ENCODE measurements at regions not wholly inside any gene's neighbourhood (a gene's known extent, or its start where the extent isn't known, plus 50 kb on each side); places are given as distances from the start of the nearest gene placed in this dataset.

DNA sequence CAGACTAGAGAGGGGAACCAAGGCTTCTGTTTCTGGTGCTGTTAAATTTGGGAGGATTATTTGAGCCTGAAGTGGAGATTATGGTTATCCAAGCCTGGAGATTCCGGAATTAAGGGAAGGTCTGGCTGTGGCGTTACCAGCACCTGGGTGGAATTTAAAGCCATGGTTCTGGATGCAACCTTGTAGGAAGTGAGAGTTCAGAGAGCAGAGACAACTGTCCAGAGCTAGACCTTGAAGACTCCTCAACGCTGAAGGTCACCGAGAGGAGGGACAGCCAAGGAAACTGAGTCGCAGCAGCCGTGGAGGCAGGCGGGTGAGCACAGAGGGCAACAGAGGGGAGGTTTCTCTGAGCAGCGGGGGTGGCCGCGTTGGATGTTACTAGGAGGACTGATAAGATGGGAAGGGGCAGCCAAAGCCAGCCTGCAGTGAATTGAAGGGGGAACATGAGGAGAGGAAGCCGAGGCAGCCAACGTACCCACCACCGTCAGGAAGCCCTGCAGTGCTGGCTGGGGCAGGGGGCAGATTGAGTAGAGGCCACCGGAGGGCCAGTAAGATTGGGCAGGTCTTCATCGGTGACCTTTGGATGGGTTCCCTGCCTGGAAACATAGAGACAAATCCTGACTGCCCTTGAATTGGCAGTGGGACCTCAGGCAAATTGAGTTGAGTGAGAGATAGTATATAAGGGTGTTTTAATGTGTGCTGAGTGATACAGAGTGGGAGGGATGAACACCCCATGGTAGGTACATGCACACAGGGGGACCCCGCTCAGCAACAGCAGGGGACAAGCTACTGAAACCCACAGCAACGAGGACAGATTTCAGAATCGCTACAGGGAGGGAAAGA, 90.3 kb downstream of the SNX5 start:
- no peak for DNase-seq (ENCODE audit: low read depth)
- no peak overlapping the region for H3K4me3 ChIP-seq (ENCODE audit: low read depth, low read length)
- TF ChIP-seq, protein P1, sequence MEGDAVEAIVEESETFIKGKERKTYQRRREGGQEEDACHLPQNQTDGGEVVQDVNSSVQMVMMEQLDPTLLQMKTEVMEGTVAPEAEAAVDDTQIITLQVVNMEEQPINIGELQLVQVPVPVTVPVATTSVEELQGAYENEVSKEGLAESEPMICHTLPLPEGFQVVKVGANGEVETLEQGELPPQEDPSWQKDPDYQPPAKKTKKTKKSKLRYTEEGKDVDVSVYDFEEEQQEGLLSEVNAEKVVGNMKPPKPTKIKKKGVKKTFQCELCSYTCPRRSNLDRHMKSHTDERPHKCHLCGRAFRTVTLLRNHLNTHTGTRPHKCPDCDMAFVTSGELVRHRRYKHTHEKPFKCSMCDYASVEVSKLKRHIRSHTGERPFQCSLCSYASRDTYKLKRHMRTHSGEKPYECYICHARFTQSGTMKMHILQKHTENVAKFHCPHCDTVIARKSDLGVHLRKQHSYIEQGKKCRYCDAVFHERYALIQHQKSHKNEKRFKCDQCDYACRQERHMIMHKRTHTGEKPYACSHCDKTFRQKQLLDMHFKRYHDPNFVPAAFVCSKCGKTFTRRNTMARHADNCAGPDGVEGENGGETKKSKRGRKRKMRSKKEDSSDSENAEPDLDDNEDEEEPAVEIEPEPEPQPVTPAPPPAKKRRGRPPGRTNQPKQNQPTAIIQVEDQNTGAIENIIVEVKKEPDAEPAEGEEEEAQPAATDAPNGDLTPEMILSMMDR (IDR thresholded peaks at IDR 0.05; ENCODE audit: insufficient read depth, low read depth, low read length) = no peak

DNA sequence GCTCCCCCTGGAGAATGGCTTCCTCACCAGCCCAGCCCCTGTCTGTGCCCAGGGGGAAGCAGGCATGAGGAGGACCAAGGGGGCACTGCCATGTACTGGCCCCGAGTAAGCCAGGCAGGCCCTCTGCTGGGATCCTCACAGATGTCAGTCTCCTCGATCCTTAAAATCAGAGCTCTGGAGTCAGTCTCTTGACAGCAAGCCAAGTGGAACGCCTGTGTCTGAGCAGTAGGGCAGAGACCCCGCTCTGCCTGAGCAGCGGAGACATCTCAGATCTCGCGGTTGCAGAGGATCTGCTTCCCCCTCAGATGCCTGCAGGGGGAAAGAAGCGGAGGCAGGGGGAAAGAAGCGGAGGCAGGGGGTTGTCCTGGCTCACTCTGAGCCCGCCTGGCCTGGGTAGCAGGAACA, 92.6 kb downstream of the SNX5 start:
- TF ChIP-seq, protein P1 (IDR thresholded peaks at IDR 0.05; ENCODE audit: insufficient read depth, low read depth, low read length) = no peak
- no peak for DNase-seq (ENCODE audit: low read depth)
- H3K4me3 ChIP-seq (ENCODE audit: low read depth, low read length) = no peak overlapping the region

DNA sequence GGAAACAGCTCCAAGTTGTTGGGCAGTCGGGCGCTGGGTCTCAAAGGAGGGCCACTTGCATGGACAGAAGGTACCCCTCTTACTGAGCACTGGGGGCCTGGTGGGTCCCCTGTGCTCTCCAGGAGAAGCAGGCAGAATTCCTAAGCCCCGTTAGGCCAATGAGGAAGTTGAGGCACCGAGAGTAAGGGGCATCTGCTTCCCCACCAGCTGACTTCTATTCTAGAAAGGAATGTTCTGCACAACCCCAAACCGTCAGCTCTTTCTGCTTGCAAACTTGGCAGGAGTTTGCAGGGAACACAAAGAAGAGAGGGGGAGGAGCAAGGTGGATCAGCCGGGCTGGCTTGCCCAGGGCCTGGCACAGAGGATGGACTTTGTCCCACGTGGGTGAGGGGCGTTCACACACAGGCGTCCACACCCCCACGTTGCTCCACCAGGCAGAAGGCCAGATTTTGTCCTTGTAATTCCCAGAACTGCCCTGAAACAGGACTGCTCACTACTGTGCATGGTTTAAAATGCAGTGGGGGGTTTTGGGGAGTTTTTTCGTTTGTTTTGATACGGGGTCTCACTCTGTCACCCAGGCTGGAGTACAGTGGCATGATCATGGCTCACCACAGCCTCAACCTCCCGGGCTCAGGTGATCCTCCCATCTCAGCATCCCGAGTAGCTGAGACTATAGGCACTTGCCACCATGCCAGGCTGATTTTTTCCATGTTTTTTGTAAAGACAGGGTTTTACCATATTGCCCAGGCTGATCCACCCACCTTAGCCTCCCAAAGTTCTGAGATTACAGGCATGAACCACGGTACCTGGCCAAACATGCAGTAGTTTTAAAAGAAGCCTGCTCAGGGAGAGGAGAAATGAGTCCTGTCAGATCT, 93.3 kb downstream of the SNX5 start:
- peak; percentile 79 for DNase-seq (ENCODE audit: low read depth)
- TF ChIP-seq, protein P1 (IDR thresholded peaks at IDR 0.05; ENCODE audit: insufficient read depth, low read depth, low read length) = no peak
- no peak overlapping the region for H3K4me3 ChIP-seq (ENCODE audit: low read depth, low read length)

DNA sequence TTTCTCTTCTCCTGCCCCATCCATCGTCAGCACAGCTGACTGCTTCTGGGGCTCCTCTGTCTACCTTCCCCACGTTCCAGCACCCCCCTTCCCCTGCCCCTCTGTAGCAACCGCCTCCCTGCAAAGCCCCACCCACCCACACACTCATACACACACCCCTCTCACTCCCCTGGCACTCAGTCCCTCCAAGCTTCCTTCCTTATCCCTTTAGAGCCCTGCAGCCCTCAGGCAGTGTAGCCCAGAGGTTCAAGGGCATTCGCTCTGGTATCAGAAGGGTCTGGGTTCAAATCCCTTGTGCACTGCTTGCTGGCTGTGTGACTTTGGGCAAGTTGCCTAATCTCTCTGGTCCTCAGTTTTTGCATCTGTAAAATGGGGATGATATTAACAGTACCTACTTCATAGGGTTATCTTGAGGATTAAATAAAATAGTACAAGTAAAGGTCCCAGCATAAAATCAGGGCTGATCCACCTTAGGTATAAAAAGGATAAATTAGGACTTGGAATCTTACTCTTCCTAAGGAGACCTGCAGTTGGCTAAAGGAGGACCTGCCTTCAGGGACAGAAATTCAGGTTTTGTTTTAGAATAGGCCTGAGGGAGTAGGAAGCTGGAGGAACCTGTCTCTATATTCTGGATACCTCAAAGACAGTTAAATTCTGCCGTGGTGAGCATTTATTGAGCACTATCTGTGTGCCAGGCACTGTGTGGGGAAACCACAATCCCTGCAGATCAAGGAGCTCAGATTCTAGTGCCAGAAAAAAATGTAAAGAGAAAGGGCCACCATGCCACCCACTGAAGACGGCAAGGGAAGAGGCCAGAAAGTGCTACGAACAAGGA, 94.1 kb downstream of the SNX5 start:
- H3K4me3 ChIP-seq (ENCODE audit: low read depth, low read length) = peak overlapping the region; percentile 10
- DNase-seq (ENCODE audit: low read depth) = no peak
- TF ChIP-seq, protein P1 (IDR thresholded peaks at IDR 0.05; ENCODE audit: insufficient read depth, low read depth, low read length) = no peak

DNA sequence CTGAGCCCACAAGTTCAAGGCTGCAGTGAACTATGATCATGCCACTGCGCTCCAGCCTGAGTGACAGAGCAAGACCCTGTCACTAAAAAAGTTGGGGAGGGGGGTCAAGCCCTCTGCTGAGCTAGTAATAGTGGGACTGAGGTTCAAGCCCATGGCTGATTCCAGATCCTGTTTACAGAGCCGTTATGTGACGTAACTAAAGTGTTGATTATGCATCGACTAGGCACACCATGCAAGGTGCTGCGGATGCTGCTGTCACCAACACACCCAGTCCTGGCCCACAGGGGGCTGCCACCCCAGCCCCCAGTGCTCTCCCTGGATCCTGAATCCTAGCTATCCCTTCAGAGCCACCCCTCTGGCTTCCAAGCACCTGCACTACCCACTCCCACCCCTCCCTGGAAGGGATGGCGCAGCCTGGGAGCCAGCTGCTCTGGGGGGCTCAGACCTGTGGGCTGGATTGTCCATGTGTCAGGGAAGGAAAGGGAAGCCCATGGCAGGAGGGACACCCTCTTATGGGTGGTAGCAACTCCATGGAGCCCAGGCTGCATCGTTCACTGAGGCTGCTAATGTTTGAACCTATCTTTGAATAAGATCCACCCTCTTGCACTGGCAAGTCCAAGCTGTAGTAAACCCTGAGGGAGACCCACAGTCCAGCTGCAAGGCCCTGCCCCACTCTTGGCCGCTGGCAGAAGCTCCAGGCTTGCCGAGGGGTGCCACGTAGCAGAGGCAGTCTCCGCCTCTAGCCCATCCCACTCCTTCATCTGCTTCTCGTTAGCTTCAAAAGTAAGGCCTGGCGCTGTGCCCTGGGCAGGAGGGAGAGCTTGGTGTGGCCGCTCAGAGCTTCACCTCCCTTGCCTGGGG, 95.0 kb downstream of the SNX5 start:
- peak overlapping the region; percentile 10 for H3K4me3 ChIP-seq (ENCODE audit: low read depth, low read length)
- TF ChIP-seq, protein P1 (IDR thresholded peaks at IDR 0.05; ENCODE audit: insufficient read depth, low read depth, low read length) = no peak

More for the DNA sequence above, 95.0 kb downstream of the SNX5 start:
- DNase-seq (ENCODE audit: low read depth) = peak; percentile 98

Measured in fibroblast of villous mesenchyme (primary cell).